ENCODE measurements at regions not wholly inside any gene's neighbourhood (a gene's known extent, or its start where the extent isn't known, plus 50 kb on each side); places are given as distances from the start of the nearest gene placed in this dataset.
A peak's percentile ranks its signal among the peaks of the same experiment; 100 is the strongest.
"Not testable (repeated sequence)": the region's sequence is repeated elsewhere in the genome, so short reads cannot be mapped to it uniquely, and the experiment has no call there.

- H3K36me3 Mint-ChIP-seq = peaks cover 2% of the 10 kb centered on the region
- Histone ChIP-seq H2AFZ (replicated peaks) (peak overlapping the region; percentile 30), H3K9me3 (ENCODE audit: low read depth) (no peaks in the 10 kb centered on the region), H3K4me1 (peaks cover 26% of the 10 kb centered on the region), H3K4me3 (no peak overlapping the region), H3K9ac (no peak overlapping the region), H3K27ac (peak overlapping the region; percentile 61), H3K27me3 (no peaks in the 10 kb centered on the region), H4K20me1 (ENCODE audit: low read depth) (no peaks in the 10 kb centered on the region), H3F3A (ENCODE audit: low read depth) (peaks cover 18% of the 10 kb centered on the region), H3K4me2 (peak overlapping the region; percentile 33), H3K79me2 (ENCODE audit: low read depth) (no peaks in the 10 kb centered on the region), H3K36me3 (no peaks in the 10 kb centered on the region)
- peaks cover 5% of the 10 kb centered on the region for H3K9me3 Mint-ChIP-seq
- H3K4me1 Mint-ChIP-seq = peaks cover 5% of the 10 kb centered on the region
- H3K27me3 Mint-ChIP-seq (ENCODE audit: insufficient read depth, low read depth) = no peaks in the 10 kb centered on the region
- H3K4me3 Mint-ChIP-seq = no peak overlapping the region
- no peak for TF ChIP-seq EZH2phosphoT487 (IDR thresholded peaks at IDR 0.05)
- no peak for TF ChIP-seq EZH2 (IDR thresholded peaks at IDR 0.05)
- no peak for TF ChIP-seq CTCF (IDR thresholded peaks at IDR 0.05)
- DNase-seq (ENCODE audit: low spot score) = peak; percentile 44
- H3K27ac Mint-ChIP-seq = no peak overlapping the region
Observed at GRCh38 chr7:121714559-121715303, 158.2 kb upstream of the PTPRZ1 start.

GRCh38 chr7:121712961-121713360 is 160.0 kb upstream of the PTPRZ1 start:
- H3K4me3 Mint-ChIP-seq; H3K4me1 Mint-ChIP-seq; H3K36me3 ChIP-seq; H3K27me3 Mint-ChIP-seq (ENCODE audit: insufficient read depth, low read depth); H3K27ac ChIP-seq; H4K20me1 ChIP-seq (ENCODE audit: low read depth); H3K27me3 ChIP-seq; H3K4me3 ChIP-seq; H3K9ac ChIP-seq; H3K9me3 Mint-ChIP-seq; H3K79me2 ChIP-seq (ENCODE audit: low read depth); H3K27ac Mint-ChIP-seq; H3K36me3 Mint-ChIP-seq; H3K9me3 ChIP-seq (ENCODE audit: low read depth): not testable (repeated sequence)
- Histone ChIP-seq H3K4me2 (peak overlapping the region; percentile 41), H2AFZ (replicated peaks) (peak overlapping the region; percentile 88), H3K4me1 (peaks cover 26% of the 10 kb centered on the region), H3F3A (ENCODE audit: low read depth) (peaks cover 18% of the 10 kb centered on the region)
- DNase-seq (ENCODE audit: low spot score) = peak; percentile 23

GRCh38 chr7:121697731-121698316 is 175.1 kb upstream of the PTPRZ1 start:
- no peaks in the 10 kb centered on the region for H3K9me3 Mint-ChIP-seq
- Histone ChIP-seq H3K4me2 (no peak overlapping the region), H2AFZ (replicated peaks) (no peak overlapping the region), H3K79me2 (ENCODE audit: low read depth) (no peaks in the 10 kb centered on the region), H3K4me3 (no peak overlapping the region), H3K9ac (no peak overlapping the region), H3K4me1 (no peaks in the 10 kb centered on the region), H4K20me1 (ENCODE audit: low read depth) (no peaks in the 10 kb centered on the region), H3K27me3 (no peaks in the 10 kb centered on the region), H3K9me3 (ENCODE audit: low read depth) (no peaks in the 10 kb centered on the region), H3F3A (ENCODE audit: low read depth) (no peaks in the 10 kb centered on the region), H3K27ac (no peak overlapping the region), H3K36me3 (no peaks in the 10 kb centered on the region)
- H3K4me1 Mint-ChIP-seq = no peaks in the 10 kb centered on the region
- no peaks in the 10 kb centered on the region for H3K36me3 Mint-ChIP-seq
- TF ChIP-seq CTCF (IDR thresholded peaks at IDR 0.05) (no peak), EZH2 (IDR thresholded peaks at IDR 0.05) (no peak), EZH2phosphoT487 (IDR thresholded peaks at IDR 0.05) (no peak)
- no peaks in the 10 kb centered on the region for H3K27me3 Mint-ChIP-seq (ENCODE audit: insufficient read depth, low read depth)
- H3K4me3 Mint-ChIP-seq = no peak overlapping the region
- H3K27ac Mint-ChIP-seq = no peak overlapping the region
- DNase-seq (ENCODE audit: low spot score) = no peak

- no peaks in the 10 kb centered on the region for H3K9me3 Mint-ChIP-seq
- H3K9me3 ChIP-seq (ENCODE audit: low read depth) = no peaks in the 10 kb centered on the region
- no peak for DNase-seq (ENCODE audit: low spot score)
- no peak overlapping the region for H2AFZ ChIP-seq (replicated peaks)
- H3K4me2 ChIP-seq = no peak overlapping the region
- H3K27me3 Mint-ChIP-seq (ENCODE audit: insufficient read depth, low read depth) = no peaks in the 10 kb centered on the region
- H3K4me3 Mint-ChIP-seq = no peak overlapping the region
- no peaks in the 10 kb centered on the region for H3K36me3 Mint-ChIP-seq
- no peaks in the 10 kb centered on the region for H3K4me1 ChIP-seq
- no peak overlapping the region for H3K27ac ChIP-seq
- no peaks in the 10 kb centered on the region for H3K36me3 ChIP-seq
- no peaks in the 10 kb centered on the region for H3K79me2 ChIP-seq (ENCODE audit: low read depth)
- no peaks in the 10 kb centered on the region for H3K4me1 Mint-ChIP-seq
- TF ChIP-seq CTCF (IDR thresholded peaks at IDR 0.05) (no peak), EZH2phosphoT487 (IDR thresholded peaks at IDR 0.05) (no peak), EZH2 (IDR thresholded peaks at IDR 0.05) (no peak)
- H3K27me3 ChIP-seq = no peaks in the 10 kb centered on the region
- no peaks in the 10 kb centered on the region for H3F3A ChIP-seq (ENCODE audit: low read depth)
- H3K9ac ChIP-seq = no peak overlapping the region
- H3K4me3 ChIP-seq = no peak overlapping the region
- no peak overlapping the region for H3K27ac Mint-ChIP-seq
- H4K20me1 ChIP-seq (ENCODE audit: low read depth) = no peaks in the 10 kb centered on the region
Observed at GRCh38 chr7:121696954-121697353, 176.0 kb upstream of the PTPRZ1 start.

Data from neural progenitor cell (in vitro differentiated cells).